GM12864 (cell line): ENCODE measurements at regions not wholly inside any gene's neighbourhood (a gene's known extent, or its start where the extent isn't known, plus 50 kb on each side); places are given as distances from the start of the nearest gene placed in this dataset.

Experiments
- DNase-seq: peaks from one replicate; pipeline ENCODE4 v3.0.0-alpha.2; 2011; ENCODE audit warnings: low read depth
- H3K4me3 ChIP-seq: 2 replicates; pipeline ENCODE4 v1.5.1; 2011; ENCODE audit warnings: mild to moderate bottlenecking, low read depth, low read length, control low read depth
- TF ChIP-seq, protein P1 (sequence below): IDR thresholded peaks from 2 replicates; pipeline ENCODE4 v1.5.1; 2011; ENCODE audit warnings: low read depth, mild to moderate bottlenecking, moderate library complexity, low read length, control low read depth, inconsistent platforms; ENCODE audit errors: missing control alignments

DNA sequence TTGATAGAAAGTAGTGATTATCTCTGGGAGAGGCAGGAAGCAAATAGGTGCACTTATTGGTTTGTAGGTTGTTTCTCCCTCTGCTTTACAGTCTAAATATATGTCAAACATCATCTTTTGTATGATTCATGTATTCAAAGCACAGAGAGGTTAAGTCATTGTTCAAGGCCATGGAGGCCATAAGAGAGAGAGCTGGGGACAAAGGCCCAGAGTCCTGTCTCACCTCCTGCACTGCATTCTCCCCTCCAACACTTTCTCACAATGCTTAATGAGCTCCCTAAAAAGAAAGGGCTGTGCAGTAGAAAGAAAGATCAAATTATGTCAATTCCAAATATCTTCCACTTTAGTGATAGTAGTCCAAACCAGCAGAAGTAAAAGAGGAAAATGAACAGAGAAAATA is 180.4 kb upstream of the DIO3 start:
- TF ChIP-seq, protein P1, sequence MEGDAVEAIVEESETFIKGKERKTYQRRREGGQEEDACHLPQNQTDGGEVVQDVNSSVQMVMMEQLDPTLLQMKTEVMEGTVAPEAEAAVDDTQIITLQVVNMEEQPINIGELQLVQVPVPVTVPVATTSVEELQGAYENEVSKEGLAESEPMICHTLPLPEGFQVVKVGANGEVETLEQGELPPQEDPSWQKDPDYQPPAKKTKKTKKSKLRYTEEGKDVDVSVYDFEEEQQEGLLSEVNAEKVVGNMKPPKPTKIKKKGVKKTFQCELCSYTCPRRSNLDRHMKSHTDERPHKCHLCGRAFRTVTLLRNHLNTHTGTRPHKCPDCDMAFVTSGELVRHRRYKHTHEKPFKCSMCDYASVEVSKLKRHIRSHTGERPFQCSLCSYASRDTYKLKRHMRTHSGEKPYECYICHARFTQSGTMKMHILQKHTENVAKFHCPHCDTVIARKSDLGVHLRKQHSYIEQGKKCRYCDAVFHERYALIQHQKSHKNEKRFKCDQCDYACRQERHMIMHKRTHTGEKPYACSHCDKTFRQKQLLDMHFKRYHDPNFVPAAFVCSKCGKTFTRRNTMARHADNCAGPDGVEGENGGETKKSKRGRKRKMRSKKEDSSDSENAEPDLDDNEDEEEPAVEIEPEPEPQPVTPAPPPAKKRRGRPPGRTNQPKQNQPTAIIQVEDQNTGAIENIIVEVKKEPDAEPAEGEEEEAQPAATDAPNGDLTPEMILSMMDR: no peak
- DNase-seq: no peak
- H3K4me3 ChIP-seq: no peak overlapping the region

DNA sequence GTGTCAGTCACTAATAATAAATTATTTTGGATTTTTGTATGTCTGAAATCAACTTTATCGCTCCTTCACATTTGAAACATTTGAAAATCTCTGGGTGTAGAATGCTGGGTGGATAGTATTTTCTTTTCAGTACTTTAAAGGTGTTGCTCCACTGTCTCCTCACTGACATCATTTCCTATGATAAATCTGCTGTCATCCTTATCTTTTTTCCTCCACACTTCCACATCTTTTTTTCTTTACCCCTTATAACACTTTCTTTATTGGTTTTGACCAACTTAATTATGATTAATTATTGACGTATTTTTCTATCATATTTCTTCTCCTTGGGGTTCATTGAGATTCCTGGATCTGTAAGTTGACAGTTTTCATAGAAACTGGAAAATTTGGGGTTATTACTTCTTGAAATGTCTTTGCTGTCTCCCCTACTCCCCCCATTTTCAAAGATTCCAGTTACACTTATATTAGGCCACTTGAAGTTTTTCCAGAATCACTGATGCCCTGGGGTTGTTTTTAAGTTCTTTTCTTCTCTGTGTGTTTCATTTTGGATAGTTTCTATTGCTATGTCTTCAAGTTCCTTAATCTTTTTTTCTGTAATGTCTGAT is 177.5 kb upstream of the DIO3 start:
- DNase-seq: no peak
- H3K4me3 ChIP-seq: no peak overlapping the region
- TF ChIP-seq, protein P1: no peak

DNA sequence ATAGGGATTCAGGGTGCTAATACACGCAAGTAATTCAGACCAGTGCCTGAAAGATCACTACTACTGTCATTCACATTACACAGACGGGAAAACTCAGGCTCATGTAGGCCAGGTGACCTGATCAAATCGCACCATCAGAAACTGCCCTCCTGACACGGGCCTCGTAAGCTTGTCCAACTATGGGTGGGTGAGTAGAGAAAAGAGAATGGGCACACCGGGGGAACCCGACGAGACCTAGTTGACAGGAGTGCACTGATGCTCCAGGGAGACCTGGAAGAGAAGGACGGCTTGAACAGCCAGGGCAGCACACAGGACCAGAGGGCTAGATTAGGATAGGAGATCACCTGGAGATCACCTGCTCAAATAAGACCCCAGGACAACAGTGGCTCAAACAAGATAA is 166.9 kb upstream of the DIO3 start:
- TF ChIP-seq, protein P1: no peak
- no peak overlapping the region for H3K4me3 ChIP-seq
- DNase-seq: no peak

DNA sequence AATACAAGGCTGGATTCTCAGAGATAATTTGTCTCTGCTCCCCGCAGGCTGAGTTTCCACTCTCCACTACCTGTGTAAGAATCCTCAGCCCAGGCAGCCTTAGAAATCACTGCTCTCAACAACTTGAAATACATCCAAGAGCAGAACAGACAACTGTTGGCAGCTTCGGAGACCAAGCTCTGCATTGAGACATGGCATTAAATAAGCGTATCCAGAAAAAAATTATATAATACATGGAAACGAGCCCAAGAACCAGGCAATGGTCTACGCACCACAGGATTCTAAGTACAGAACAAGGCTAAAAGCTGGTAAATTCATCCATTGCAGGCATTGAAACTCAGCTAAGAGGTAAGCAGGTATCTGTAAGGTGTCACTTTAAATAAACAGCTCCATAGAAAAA is 165.5 kb upstream of the DIO3 start:
- no peak for DNase-seq
- no peak overlapping the region for H3K4me3 ChIP-seq
- TF ChIP-seq, protein P1: no peak

DNA sequence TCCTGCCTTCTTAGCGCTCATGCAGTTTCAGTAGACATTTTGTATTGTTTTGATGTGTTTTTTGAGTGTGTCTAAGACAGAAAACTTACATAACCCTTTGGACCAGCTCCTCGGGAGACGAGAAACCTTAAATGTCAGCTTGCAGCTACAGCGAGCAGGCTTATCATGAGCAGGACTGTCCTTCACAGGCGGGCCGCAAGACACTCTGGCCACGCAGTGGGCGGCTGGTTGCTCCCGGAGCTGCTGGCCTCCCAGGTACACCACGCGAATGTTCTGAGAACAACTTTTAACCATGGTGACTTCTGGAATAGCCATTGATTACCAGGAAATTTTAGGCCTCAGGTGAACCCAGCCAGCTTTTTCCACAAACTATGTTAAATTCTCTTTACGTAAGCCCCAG is 164.1 kb upstream of the DIO3 start:
- no peak for DNase-seq
- TF ChIP-seq, protein P1: no peak
- H3K4me3 ChIP-seq: no peak overlapping the region

DNA sequence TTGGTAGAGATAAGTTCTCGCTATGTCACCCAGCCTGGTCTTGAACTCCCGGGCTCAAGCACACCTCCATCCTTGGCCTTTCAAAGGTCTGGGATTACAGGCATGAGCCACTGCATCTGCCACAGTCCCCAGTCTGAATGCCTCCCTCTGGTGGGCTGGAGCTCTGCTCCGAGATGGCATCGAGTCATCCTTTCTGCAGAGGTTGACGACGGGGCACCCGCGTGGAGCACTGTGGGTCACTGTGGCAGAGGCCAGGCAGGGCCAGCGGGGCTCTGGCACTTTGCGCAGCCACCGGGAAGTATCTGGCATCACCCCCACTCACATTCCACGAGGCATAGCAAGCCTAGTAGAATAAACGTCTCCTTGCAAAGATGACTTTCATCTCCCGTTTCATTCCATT is 163.3 kb upstream of the DIO3 start:
- TF ChIP-seq, protein P1: no peak
- H3K4me3 ChIP-seq: no peak overlapping the region
- DNase-seq: no peak

DNA sequence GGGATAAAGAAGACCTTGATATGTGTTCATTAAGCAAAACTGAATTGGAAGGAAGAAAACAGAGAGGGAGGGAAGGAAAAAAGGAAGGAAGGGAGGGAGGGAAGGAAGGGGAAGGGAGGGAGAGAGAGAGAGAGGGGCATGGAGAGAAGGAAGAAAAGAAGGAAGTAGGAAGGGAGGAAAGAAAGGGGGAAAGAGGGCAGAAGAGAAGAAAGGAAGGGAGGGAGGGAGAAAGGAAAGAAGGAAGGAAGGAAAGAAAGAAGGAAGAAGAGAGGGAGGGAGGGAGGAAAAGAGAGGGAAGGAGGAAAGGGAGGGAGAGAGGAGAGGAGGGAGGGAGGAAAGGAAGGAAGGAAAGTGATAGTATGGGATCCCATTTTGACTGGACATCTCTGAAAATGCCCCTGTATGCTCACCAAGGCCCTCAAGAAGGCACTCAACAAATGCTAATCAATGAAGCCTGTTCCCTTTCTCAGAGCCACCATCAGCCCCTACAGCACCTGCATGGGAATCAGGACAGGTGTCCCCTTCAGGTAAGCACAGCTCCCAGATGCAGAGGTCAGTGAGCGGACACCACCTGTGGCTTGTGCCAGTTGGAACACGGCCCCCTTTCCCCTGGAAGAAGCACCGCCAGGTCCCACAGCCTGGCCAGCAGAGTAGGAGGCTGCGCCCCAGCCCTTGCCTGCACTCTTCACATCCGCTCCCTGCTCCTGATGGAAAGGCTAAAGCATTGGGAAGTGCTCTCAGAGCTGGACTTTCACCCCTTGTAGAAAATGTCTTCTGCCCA is 161.4 kb upstream of the DIO3 start:
- H3K4me3 ChIP-seq: no peak overlapping the region
- DNase-seq: no peak
- TF ChIP-seq, protein P1: no peak
